ENCODE measurements at regions not wholly inside any gene's neighbourhood (a gene's known extent, or its start where the extent isn't known, plus 50 kb on each side); places are given as distances from the start of the nearest gene placed in this dataset.

DNA sequence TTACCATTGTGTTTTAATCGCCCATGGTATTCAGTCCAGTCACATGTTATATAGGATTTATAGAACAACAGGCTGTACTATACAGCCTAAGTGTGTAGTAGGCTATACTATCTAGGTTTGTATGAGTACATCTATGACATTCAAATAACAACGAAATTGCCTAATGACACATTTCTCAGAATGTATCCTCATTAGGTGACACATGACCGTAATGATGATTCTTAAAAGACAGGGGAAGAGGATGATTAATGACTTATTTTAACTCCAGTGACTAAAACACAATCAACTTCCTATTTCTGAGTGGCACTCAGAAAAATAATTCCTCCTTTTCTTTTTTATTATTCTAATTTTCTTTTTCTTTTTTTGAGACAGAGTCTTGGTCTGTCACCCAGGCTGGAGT, 63.0 kb upstream of the ACSL3 start:
- DNase-seq (ENCODE audit: low spot score) = no peak

DNA sequence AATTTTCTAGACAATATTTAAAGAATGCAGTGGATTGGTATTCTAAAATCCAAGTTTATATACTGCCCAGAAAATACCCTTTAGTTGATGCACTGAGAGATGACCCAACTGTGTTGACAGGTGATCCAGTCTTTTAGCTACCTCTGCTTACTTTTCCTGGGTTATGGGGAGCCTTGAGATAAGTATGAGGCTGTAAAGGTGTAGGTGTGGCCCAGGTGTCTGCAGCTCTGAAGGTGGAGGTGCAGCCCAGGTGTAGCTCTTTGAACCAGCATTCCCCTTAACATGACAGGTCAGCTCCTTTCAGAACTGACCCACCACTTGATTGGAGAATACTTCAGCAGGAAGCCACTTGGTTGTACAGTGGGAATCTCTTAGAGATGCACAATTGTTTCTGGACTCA, 62.3 kb upstream of the ACSL3 start:
- no peak for DNase-seq (ENCODE audit: low spot score)

DNA sequence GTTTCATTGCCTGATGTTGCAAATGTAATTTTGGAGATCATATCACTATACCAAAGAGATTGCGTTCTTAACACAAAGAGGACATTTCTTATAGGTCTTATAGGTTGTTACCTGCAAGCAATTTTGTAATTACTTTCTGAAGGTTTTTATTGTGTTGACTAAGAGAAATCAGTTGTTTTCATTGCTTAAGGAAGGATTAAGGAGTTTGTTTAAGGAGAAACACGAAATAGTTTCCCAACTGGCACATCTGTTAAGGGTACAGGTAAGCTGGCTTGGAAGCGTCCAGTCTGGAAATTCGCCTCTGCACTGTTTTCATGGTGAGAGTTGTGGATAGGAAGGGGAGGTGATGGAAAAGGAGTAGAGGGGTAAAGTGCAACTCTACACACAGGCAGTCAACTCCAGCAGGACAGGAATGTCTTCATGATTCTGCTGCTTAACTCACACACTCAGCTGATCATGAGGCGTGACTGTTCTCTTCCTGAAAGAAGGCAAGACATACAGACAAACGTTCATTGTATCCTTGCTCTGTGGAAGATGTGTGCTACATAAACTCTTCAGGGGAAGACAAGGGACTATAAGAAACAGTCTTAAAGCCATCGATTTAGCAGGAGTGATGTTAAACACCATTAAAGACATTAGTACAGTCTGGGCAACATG, 61.4 kb upstream of the ACSL3 start:
- DNase-seq (ENCODE audit: low spot score) = no peak

DNA sequence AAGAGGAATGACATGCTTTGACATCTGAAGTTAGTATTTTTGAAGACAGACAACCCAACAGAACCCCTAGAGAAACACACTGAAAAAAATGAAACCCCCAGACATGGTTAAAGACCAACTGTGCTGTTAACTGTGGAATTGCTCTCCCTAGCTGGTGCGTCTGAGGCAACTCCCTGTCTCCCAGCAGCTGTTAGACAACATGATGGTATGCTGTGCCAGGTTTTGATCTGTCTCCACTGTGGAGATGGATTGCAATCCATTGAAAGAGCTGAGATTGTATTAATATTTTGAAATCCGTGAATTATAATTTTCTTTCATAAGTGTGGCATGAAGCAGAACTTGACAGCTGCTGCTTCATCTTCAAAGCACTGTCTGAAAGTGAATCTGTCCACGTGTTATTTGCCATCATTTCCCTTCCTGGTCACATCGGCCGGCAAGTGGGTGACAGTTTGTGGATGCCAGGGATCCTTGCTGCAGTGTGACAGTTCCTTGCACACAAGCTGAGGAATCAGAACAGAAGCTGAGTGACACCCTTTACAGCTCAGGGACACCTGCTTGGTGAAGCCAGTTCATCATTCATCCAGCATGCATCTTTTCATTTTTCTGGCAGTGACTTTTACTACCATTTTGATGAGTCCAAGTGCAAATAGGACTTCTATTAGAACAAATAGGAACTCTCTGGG, 58.2 kb upstream of the ACSL3 start:
- DNase-seq (ENCODE audit: low spot score) = no peak

DNA sequence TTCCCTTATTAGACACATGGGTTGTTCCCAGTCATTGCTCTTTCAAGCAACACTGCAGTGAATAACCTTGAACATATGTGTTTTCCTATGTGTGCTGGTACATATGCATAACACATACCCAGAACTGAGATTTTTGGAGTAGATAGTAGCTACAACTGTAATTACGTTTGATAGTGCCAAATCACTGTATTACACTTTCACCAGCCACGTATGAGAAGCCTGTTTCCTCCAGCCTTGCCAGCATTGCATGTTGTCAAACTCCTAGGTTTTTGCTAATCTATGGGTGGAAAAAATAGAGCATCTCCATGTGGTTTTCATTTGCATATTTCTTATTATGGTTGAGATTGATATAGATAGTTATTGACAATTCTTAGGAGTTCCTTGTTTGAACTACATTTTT, 56.5 kb upstream of the ACSL3 start:
- no peak for DNase-seq (ENCODE audit: low spot score)

DNA sequence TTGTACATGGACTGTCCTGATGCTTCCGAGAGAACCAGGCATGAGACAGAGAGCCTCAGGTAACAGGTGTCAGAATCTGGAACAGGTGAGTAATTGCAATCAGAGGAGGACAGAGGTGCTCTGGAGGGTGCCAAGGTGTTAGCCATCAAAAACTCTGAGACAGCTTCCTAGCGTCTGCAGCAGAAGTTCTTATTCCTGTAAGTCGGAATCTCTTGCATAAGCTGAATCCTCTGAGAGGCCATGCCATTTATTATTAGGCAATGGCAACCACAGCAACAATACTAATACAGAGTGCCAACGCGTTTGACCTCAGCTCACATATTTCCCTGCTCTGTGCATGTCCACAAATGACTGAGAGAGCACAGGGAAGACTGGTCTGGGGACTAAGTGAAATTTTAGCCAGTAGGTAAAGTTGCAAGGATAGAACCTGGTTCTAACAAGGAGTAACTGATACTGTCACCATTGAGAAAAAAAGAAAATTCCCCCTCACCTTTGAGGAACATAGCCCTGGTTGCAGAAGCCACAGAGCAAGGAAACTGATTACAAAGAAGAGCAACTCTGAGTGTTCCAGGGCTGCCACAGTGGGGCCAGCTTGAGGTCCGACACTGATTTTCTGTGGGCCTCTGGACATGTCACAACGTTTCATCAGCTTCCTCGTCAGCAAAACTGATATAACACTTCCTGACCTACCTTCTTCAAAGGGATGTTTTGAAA, 55.1 kb upstream of the ACSL3 start:
- DNase-seq (ENCODE audit: low spot score) = peak; percentile 17

DNA sequence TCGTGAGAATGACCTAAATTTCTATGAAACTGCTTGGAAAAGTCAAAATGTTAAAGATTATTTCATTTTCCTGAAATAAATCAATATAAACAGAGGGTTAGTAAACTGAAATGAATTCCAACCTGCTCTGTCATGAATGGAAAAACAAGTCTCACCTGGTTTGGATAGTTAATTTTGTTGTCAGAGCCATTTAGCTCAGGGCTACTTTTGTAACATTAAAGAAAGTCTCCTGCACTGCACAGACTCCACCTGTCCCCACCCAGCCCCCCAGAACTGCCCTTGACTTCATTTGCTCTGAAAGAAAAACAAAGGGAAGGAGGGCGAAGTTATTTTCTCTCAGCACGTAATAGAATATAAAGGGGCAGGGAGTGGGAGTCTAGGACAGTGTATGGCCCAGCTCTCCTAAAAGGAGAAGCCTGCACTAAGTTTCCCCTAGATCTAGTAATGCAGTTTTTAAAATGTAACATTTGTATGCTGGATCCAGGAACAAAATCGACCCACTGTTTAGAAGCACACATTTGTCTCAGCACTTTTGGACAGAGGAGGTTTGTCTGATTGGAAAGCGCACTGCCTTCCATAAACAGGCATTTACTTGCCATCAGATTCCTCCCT, 54.2 kb upstream of the ACSL3 start:
- no peak for DNase-seq (ENCODE audit: low spot score)

DNA sequence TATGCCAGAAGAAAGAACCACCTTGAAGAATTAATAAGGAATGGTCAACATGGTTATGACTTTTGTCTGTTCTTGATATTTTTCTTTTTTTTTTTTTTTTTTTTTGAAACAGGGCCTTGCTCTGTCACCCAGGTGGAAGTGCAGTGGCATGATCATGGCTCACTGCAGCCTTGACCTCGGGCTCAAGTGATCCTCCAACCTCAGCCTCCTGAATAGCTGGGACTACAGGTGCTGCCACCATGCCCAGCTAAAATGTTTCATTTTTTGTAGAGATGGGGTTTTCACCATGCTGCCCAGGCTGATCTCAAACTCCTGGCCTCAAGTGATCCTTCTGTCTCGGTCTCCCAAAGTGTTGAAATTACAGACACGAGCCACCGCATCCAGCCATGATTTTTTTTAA, 53.4 kb upstream of the ACSL3 start:
- DNase-seq (ENCODE audit: low spot score) = no peak

DNA sequence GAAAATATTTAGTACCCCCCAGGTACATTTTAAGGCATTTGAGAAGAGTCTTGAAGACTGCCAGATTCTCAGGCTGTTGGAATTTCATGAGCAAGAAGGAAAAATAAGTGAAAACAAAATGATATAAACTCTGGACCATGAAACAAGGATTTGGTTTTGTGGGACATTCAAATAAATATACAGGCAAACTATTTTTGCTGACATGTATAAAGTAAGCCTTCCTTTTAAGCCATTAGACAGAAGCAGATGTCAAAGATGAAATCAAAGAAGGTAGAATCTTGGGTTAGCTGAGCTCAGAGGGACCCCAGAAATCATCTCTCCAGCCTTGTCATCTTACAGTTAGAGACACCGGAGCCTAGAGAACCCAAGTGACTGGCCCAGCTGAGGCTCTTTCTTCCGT, 51.3 kb upstream of the ACSL3 start:
- DNase-seq (ENCODE audit: low spot score) = no peak

DNA sequence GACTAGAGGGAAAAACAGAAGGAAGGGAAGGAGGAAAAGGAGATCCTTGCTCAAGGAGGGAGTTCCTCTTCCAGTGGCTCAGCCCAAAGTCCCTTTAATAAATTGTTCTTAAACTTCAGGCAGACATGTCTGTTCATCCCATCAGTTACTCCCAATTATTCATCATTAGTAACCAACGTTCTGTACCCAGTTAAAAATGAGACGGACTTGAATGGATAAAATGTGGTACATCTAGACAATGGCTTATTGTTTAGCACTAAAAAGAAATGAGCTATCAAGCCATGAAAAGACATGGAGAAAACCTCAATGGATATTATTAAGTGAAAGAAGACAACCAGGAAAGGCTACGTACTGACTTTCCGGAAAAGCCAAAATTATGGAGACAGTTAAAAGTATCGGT, 50.8 kb upstream of the ACSL3 start:
- no peak for DNase-seq (ENCODE audit: low spot score)

All from SW480 (cell line).